BE2C (cell line): ENCODE measurements at regions not wholly inside any gene's neighbourhood (a gene's known extent, or its start where the extent isn't known, plus 50 kb on each side); places are given as distances from the start of the nearest gene placed in this dataset.

Experiments used
- DNase-seq: peaks from one replicate; pipeline ENCODE4 v3.0.0-alpha.2; 2020
- H3K27me3 ChIP-seq: fragments of 250-450 bp; sonication (Bioruptor Pico); 2 replicates; pipeline ENCODE4 v1.5.1; 2020; ENCODE audit warnings: mild to moderate bottlenecking
- H3K36me3 ChIP-seq: fragments of 250-450 bp; sonication (Bioruptor Pico); 2 replicates; pipeline ENCODE4 v1.5.1; 2020; ENCODE audit warnings: mild to moderate bottlenecking
- H3K4me1 ChIP-seq: fragments of 250-450 bp; sonication (Bioruptor Pico); 2 replicates; pipeline ENCODE4 v1.5.1; 2020
- H3K4me3 ChIP-seq: 2 replicates; pipeline ENCODE4 v1.5.1; 2011; ENCODE audit warnings: low read depth, low read length
- H3K9me3 ChIP-seq: fragments of 250-450 bp; sonication (Bioruptor Pico); 2 replicates; pipeline ENCODE4 v1.5.1; 2020
- TF ChIP-seq, protein P1 (sequence below): IDR thresholded peaks from 2 replicates; pipeline ENCODE4 v1.5.1; 2012; ENCODE audit warnings: mild to moderate bottlenecking, low read depth, low read length

DNA sequence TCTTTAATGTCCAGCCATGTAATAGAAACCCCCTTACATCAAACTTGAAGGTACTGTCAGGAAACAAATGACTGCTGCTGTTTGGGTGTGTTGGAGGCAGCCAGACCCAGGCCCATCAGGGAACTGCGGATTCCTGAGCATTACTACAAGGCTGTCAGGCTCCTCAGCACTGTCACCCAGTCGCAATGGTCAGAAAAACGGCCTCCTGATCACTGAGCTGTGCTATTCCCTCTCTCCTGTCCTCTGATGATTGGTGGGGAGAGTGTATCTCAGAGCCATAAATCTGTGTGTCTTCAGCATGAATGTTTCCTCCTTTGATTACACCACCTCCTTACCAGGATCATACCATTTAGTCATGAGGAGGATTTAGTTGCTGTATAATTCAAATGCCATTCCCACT lies 135.2 kb upstream of the GADL1 start:
- TF ChIP-seq, protein P1, sequence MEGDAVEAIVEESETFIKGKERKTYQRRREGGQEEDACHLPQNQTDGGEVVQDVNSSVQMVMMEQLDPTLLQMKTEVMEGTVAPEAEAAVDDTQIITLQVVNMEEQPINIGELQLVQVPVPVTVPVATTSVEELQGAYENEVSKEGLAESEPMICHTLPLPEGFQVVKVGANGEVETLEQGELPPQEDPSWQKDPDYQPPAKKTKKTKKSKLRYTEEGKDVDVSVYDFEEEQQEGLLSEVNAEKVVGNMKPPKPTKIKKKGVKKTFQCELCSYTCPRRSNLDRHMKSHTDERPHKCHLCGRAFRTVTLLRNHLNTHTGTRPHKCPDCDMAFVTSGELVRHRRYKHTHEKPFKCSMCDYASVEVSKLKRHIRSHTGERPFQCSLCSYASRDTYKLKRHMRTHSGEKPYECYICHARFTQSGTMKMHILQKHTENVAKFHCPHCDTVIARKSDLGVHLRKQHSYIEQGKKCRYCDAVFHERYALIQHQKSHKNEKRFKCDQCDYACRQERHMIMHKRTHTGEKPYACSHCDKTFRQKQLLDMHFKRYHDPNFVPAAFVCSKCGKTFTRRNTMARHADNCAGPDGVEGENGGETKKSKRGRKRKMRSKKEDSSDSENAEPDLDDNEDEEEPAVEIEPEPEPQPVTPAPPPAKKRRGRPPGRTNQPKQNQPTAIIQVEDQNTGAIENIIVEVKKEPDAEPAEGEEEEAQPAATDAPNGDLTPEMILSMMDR: no peak
- H3K36me3 ChIP-seq: no peaks in the 10 kb centered on the region
- H3K4me1 ChIP-seq: no peaks in the 10 kb centered on the region
- no peak for DNase-seq
- H3K9me3 ChIP-seq: no peaks in the 10 kb centered on the region
- H3K4me3 ChIP-seq: no peak overlapping the region
- no peaks in the 10 kb centered on the region for H3K27me3 ChIP-seq

DNA sequence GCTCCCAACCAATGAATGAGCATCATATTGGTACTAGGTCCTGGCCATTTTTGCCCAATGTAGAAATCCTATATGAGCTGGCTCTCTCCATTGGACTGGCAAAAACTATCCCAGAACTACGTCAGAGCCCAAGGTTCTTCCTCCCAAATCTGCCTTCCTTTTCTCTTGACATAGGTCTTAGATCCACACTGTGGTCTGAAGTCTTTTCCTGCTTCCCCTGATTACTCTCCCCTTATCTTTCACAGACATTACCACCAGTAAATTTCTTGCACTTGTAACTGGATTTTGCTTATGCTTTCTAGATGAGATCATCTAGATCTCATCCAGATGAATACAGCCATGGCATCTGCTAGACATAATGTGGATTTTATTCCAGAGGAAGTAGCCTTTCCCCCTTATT lies 141.2 kb upstream of the GADL1 start:
- H3K9me3 ChIP-seq: no peaks in the 10 kb centered on the region
- H3K4me3 ChIP-seq: no peak overlapping the region
- H3K27me3 ChIP-seq: no peaks in the 10 kb centered on the region
- no peaks in the 10 kb centered on the region for H3K4me1 ChIP-seq
- DNase-seq: no peak
- TF ChIP-seq, protein P1: no peak
- no peaks in the 10 kb centered on the region for H3K36me3 ChIP-seq

DNA sequence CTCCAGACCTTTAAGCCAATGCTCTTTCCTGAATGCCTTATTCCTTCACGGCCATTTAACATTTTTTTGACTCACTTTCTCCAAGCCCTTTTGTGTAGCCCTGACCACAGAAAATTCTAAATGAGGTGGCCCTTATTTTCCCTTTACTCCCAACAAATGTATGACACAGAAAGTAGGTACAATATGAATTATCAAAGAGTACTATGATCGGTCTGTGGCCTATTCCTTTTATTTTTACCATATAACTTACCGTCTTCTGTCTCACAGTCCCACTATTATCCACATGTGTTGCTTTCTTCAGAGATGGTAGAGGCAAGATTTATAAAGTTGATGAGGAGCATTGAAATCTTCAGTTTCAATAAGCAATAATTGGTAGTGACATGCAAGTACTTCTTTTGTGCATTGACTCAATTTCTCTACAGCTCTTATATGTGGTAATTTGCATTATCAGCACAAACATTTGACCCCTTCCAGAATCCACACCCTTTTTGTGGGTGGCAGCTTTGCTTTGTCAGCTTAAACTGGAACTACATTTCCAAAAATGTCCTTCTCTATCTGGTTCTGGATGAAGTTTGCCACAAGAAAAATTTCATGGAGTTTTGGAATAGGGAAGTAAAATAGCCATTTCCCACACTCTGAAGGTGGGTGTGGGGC lies 143.8 kb upstream of the GADL1 start:
- Histone ChIP-seq H3K9me3 (no peaks in the 10 kb centered on the region), H3K27me3 (no peaks in the 10 kb centered on the region), H3K4me3 (no peak overlapping the region), H3K4me1 (no peaks in the 10 kb centered on the region), H3K36me3 (no peaks in the 10 kb centered on the region)
- TF ChIP-seq, protein P1: no peak
- no peak for DNase-seq

DNA sequence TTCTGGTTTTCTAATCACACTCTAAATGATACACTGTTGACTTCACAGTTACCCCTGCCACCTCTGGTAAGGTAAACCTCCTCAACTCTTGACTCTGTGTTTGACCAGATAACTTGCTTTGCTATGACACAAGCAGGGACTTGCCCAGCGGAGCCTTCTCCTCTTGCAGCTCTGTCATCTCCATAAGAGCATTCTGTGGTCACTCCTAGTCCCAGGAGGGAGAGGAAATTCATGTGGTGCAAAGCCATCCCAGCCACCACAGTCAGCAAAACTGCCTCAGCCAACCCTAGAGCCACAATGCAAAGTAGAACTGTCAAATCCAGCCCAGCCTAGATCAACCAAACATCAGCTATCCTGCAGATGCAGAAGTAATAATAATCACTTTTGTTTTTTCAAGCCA lies 144.7 kb upstream of the GADL1 start:
- Histone ChIP-seq H3K4me1 (no peaks in the 10 kb centered on the region), H3K36me3 (no peaks in the 10 kb centered on the region), H3K9me3 (no peaks in the 10 kb centered on the region), H3K27me3 (no peaks in the 10 kb centered on the region), H3K4me3 (no peak overlapping the region)
- no peak for DNase-seq
- TF ChIP-seq, protein P1: no peak

DNA sequence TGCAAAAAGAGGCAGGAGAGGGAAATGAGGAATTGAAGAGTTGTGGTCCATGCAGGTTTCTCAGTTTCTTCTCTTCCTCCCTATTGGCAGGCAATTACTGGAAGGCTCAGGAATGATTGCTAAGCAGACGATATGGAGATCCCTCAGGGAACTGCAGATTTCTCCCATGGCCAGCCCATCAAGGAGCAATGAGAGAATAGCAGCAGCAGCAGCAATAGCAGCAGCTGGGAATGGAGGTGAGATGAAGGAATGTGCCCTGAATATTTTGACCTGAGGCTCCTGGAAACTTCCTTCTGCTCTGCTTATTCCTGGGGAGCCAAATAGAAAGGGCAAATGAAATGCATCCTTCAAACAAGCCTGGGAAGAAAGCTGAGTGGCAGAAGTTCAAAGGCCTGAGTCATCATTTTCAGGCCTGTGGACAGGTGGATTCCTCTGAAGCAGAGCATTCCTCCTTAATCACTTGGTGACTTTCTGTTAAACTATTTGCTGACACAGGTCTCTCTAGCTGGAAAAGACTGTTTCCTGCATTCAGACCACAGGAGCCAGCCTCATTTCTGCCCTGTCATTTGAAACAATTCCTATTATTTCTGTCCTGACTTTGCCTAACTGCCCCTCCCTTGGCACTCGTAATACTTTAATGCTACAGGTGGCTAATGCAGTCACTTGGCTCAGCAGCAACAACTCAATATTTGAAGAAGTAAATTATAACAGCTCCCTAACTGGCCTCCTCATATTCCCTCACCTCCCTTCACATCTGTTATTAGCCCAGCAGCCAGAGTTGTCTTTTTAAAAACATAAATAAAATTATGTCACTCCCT lies 146.9 kb upstream of the GADL1 start:
- Histone ChIP-seq H3K27me3 (no peaks in the 10 kb centered on the region), H3K4me1 (no peaks in the 10 kb centered on the region), H3K36me3 (no peaks in the 10 kb centered on the region), H3K9me3 (no peaks in the 10 kb centered on the region), H3K4me3 (no peak overlapping the region)
- DNase-seq: no peak
- TF ChIP-seq, protein P1: no peak

DNA sequence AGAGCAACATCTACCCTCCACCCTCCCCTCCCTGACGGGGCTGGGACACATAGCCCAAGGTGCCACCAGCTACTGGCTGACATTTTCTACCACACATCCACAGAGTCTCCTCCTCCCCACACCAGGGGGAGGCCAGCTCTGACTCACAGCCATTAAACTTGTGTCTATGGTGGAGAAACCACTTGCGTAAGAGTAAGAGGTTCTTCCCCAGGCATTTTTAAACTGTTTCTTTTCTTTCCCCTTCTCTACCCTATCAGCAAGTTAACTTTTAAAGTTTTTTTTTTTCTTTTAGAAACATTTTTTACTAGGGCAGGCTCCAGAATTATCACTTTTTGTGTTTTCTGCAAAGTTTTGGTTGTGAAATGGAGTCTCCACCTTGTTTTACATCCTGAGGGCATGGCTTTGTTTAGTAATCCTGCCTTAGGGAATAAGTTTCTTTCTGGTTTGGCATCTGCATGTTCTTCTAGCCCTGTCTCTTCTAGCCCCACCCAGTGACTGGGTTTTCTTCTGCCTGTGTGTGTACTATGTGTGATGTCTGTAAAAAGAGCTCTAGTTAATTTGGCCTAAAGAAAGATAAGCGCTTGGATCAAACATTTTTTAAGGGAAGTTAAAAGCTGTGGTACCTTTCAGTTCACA lies 148.8 kb upstream of the GADL1 start:
- Histone ChIP-seq H3K9me3 (no peaks in the 10 kb centered on the region), H3K36me3 (no peaks in the 10 kb centered on the region), H3K4me1 (no peaks in the 10 kb centered on the region), H3K27me3 (no peaks in the 10 kb centered on the region), H3K4me3 (no peak overlapping the region)
- TF ChIP-seq, protein P1: no peak
- DNase-seq: no peak
